Mammary epithelial cell (primary cell): ENCODE measurements at regions not wholly inside any gene's neighbourhood (a gene's known extent, or its start where the extent isn't known, plus 50 kb on each side); places are given as distances from the start of the nearest gene placed in this dataset.

Experiments used
- EZH2 ChIP-seq: IDR thresholded peaks from 2 replicates; pipeline ENCODE4 v1.6.1; 2012; ENCODE audit warnings: low read length, inconsistent platforms, borderline replicate concordance
- TF ChIP-seq, protein P1 (sequence below), 2 donors: IDR thresholded peaks in 1 of 2; conservative IDR thresholded peaks in 1 of 2; 2 replicates each; pipeline ENCODE4 v1.5.1; 2011 to 2012; ENCODE audit warnings: inconsistent platforms in 2 of 2, low read length in 2 of 2, mild to moderate bottlenecking in 2 of 2, control low read depth in 1 of 2, low read depth in 1 of 2; ENCODE audit not compliant: insufficient read depth in 1 of 2; ENCODE audit errors: extremely low read depth in 1 of 2

GRCh38 chrX:67953658-67954057, 409.8 kb downstream of the AR start:
- no peak for TF ChIP-seq EZH2
- TF ChIP-seq, protein P1, sequence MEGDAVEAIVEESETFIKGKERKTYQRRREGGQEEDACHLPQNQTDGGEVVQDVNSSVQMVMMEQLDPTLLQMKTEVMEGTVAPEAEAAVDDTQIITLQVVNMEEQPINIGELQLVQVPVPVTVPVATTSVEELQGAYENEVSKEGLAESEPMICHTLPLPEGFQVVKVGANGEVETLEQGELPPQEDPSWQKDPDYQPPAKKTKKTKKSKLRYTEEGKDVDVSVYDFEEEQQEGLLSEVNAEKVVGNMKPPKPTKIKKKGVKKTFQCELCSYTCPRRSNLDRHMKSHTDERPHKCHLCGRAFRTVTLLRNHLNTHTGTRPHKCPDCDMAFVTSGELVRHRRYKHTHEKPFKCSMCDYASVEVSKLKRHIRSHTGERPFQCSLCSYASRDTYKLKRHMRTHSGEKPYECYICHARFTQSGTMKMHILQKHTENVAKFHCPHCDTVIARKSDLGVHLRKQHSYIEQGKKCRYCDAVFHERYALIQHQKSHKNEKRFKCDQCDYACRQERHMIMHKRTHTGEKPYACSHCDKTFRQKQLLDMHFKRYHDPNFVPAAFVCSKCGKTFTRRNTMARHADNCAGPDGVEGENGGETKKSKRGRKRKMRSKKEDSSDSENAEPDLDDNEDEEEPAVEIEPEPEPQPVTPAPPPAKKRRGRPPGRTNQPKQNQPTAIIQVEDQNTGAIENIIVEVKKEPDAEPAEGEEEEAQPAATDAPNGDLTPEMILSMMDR (conservative IDR thresholded peaks at IDR 0.05 in 1 of 2, IDR thresholded peaks at IDR 0.05 in 1 of 2; ENCODE audit: extremely low read depth in 1 of 2, insufficient read depth in 1 of 2, low read depth in 1 of 2, low read length in 2 of 2) = no peak
